Panc1 (cell line): ENCODE measurements at regions not wholly inside any gene's neighbourhood (a gene's known extent, or its start where the extent isn't known, plus 50 kb on each side); places are given as distances from the start of the nearest gene placed in this dataset.

Experiments
- CTCF ChIP-seq: fragments of 450-650 bp; IDR thresholded peaks from 2 replicates; pipeline ENCODE4 v1.5.1; 2017; ENCODE audit warnings: mild to moderate bottlenecking
- REST ChIP-seq, 2 experiments: IDR thresholded peaks; 2 replicates each; pipeline ENCODE4 v1.6.1; 2011 to 2012; ENCODE audit warnings: low read depth in 2 of 2, control low read depth in 1 of 2, low read length in 1 of 2, mild to moderate bottlenecking in 1 of 2, moderate library complexity in 1 of 2; ENCODE audit not compliant: insufficient read depth in 1 of 2

DNA sequence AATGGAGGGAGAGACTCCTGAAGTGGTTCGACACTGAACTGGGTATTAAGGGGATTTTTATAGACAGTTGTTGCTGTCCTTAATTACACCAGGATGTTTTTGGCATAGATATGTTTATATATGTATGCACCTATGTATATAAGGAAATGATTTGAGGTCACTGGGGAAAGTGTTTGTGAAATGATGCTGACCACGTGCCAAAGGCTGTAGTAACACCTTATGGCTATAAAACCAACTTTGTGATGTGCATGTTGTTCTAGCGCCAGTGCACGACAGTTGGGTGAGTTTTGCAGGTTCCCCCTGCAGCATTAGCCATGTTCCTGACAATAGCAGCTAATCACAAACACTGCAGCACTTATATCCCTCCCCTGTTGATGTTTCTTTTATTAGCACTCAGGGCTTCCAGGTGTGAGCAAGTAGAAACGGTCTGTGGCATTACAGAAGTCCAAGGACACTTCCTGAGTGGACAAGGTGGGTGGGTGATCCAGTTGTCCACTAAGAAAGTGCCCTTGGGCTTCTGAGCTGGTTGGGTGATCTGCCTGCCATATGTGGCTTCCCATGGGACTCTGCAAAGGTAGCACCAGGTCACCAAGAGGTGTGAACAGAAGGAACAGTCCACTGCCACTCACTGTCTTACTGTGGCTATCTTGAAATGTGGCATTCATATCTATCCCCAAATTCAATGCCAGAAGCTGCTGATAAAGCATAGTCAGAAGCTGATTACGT, 63.0 kb upstream of the RBM24 start:
- TF ChIP-seq CTCF: no peak
- no peak for TF ChIP-seq REST (IDR thresholded peaks at IDR 0.05; ENCODE audit: insufficient read depth in 1 of 2, low read depth in 2 of 2, low read length in 1 of 2)
